ENCODE measurements at regions not wholly inside any gene's neighbourhood (a gene's known extent, or its start where the extent isn't known, plus 50 kb on each side); places are given as distances from the start of the nearest gene placed in this dataset.

- CTCF ChIA-PET, result no interaction called here
- no peak for DNase-seq (ENCODE audit: low read depth in 1 of 2, low spot score in 1 of 2)
- FAIRE-seq, result no peak
- TF ChIP-seq E2F6 (IDR thresholded peaks at IDR 0.05; ENCODE audit: borderline replicate concordance, low read depth) (no peak), JUNB (IDR thresholded peaks at IDR 0.05) (no peak), CBX2 (IDR thresholded peaks at IDR 0.05; ENCODE audit: borderline replicate concordance, low read depth) (no peak), JUN (IDR thresholded peaks at IDR 0.05) (no peak), ZNF302 (CRISPR knock-in tag; IDR thresholded peaks at IDR 0.05) (no peak), HMGXB4 (CRISPR knock-in tag; IDR thresholded peaks at IDR 0.05; ENCODE audit: borderline replicate concordance) (no peak), GATA3 (IDR thresholded peaks at IDR 0.05; ENCODE audit: borderline replicate concordance) (no peak), TP53 (CRISPR knock-in tag; IDR thresholded peaks at IDR 0.05) (no peak), HEYL (CRISPR knock-in tag; IDR thresholded peaks at IDR 0.05) (no peak), MAFK (IDR thresholded peaks at IDR 0.05; ENCODE audit: partially characterized antibody) (no peak), ZC3H11A (IDR thresholded peaks at IDR 0.05) (no peak), CHD2 (IDR thresholded peaks at IDR 0.05; ENCODE audit: low read length, partially characterized antibody) (no peak), FOXS1 (CRISPR knock-in tag; IDR thresholded peaks at IDR 0.05) (no peak), NFE2L2 (conservative IDR thresholded peaks at IDR 0.05; ENCODE audit: low read length) (no peak), RARB (CRISPR knock-in tag; IDR thresholded peaks at IDR 0.05) (no peak)
- TF ChIP-seq, protein P1, sequence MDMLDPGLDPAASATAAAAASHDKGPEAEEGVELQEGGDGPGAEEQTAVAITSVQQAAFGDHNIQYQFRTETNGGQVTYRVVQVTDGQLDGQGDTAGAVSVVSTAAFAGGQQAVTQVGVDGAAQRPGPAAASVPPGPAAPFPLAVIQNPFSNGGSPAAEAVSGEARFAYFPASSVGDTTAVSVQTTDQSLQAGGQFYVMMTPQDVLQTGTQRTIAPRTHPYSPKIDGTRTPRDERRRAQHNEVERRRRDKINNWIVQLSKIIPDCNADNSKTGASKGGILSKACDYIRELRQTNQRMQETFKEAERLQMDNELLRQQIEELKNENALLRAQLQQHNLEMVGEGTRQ (IDR thresholded peaks at IDR 0.05), result no peak
- TF ChIP-seq, protein P2, sequence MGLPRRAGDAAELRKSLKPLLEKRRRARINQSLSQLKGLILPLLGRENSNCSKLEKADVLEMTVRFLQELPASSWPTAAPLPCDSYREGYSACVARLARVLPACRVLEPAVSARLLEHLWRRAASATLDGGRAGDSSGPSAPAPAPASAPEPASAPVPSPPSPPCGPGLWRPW (IDR thresholded peaks at IDR 0.05), result no peak
- Histone ChIP-seq H3K4me2 (no peak overlapping the region), H3K4me3 (no peak overlapping the region), H3K9me3 (no peaks in the 10 kb centered on the region), H3K27ac (no peak overlapping the region), H3K4me1 (no peaks in the 10 kb centered on the region)
- POLR2A ChIA-PET, result no interaction called here
- ATAC-seq, result no peak
Observed at GRCh38 chr5:8606231-8606630, 737.3 kb downstream of the MTRR start.

DNA sequence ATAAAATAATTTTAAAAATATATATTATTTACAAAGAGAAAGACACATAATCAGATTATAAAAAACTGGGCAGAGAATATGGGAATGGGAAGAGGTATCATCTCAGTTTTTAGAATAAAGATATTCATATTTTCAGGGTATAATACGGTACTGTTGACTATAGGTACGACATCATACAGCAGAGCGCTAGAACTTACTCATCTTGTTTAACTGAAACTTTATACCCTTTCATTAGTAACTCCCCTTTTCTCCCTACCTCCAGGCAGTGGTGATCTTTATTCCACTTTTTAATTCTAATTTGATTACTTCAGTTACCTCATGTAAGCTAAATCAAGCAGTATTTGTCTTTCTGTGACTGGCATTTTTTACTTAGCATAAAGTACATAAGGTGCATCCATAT, 742.1 kb downstream of the MTRR start:
- ChIA-PET CTCF (no interaction called here), POLR2A (no interaction called here)
- no peak for ATAC-seq
- Histone ChIP-seq H3K4me2 (no peak overlapping the region), H3K27ac (no peak overlapping the region), H3K4me1 (no peaks in the 10 kb centered on the region), H3K4me3 (no peak overlapping the region), H3K9me3 (no peaks in the 10 kb centered on the region)
- DNase-seq (ENCODE audit: low read depth in 1 of 2, low spot score in 1 of 2), result no peak
- TF ChIP-seq SREBF2 (IDR thresholded peaks at IDR 0.05) (no peak), CEBPB (IDR thresholded peaks at IDR 0.05) (no peak), HDAC2 (IDR thresholded peaks at IDR 0.05) (no peak), NPAS2 (CRISPR knock-in tag; IDR thresholded peaks at IDR 0.05; ENCODE audit: borderline replicate concordance) (no peak), HOXB5 (CRISPR knock-in tag; IDR thresholded peaks at IDR 0.05) (no peak), RCOR1 (IDR thresholded peaks at IDR 0.05; ENCODE audit: low read depth, low read length) (no peak), HOXB13 (CRISPR knock-in tag; IDR thresholded peaks at IDR 0.05; ENCODE audit: low read depth) (no peak), RARB (CRISPR knock-in tag; IDR thresholded peaks at IDR 0.05) (no peak), TFCP2L1 (CRISPR knock-in tag; IDR thresholded peaks at IDR 0.05) (no peak), HOXA7 (CRISPR knock-in tag; IDR thresholded peaks at IDR 0.05) (no peak), GATA3 (IDR thresholded peaks at IDR 0.05; ENCODE audit: borderline replicate concordance) (no peak), EHF (CRISPR knock-in tag; IDR thresholded peaks at IDR 0.05) (no peak)
- 7% methylated on average over 3 of the region's 3 CpGs for WGBS (ENCODE audit: missing lambda C conversion rate)
- no peak for FAIRE-seq
